NCI-H2196 treated with DMSO at 0.1 percent for 48 hours (cell line): ENCODE measurements at regions not wholly inside any gene's neighbourhood (a gene's known extent, or its start where the extent isn't known, plus 50 kb on each side); places are given as distances from the start of the nearest gene placed in this dataset.

Experiments
- DNase-seq: peaks from one replicate; lab custom pipeline; 2025; ENCODE audit not compliant: unreplicated experiment; lab: John Stamatoyannopoulos, UW

DNA sequence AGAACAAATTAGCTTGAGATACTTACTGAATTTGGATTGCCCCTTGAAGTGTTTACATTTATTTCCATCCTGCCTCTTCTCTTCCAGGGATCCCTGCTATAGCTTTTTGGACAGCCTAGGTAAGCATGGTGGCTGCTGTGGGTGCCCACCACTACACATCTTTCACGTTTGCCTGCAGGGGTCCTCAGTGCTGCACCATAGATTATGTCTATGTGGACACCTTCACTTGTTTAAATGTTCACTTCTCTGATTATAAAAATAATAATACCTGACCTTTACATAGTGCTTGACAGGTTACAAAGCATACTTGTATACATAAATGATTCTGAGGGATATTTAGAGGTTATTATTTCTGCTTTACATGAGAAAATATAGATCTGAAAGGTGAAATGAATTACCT is 67.9 kb upstream of the SLC4A4 start:
- DNase-seq: no peak

DNA sequence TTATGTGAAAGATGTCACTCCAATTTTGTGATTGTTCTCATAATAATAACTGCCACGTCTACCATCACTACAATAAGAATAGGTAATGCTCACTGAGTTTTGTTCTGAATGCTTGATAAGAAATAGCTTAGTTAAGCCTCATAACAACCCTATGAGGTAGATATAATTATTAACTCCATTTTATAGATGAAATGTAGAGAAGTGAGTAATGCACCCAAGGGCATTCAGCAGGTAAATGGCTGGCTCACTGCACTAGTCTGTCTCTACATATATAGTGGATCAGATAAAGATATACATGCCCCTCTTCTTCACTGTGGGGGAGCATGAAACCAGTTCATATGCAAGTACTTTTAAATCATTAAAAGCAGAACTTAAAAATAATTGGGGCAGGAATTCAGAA is 65.8 kb upstream of the SLC4A4 start:
- DNase-seq: no peak

DNA sequence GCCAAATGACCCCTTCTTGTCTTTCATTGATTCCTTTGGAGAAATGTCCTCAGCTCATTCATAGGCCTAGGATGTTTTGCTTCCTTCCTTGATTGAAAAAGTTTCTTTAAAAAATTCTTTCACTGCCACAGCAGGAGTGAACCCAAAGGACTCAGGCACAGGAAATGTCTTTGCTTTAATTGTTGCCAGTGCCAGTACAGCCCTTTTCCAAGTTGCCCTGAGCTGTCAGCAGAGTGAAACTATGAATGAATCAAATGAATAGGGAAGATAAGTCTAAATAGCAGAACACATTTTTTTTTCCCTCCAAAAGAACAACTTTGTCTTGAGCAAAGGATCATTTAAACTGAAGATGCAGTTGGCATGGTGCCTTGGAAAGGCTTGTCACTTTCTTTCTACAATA is 63.8 kb upstream of the SLC4A4 start:
- no peak for DNase-seq

DNA sequence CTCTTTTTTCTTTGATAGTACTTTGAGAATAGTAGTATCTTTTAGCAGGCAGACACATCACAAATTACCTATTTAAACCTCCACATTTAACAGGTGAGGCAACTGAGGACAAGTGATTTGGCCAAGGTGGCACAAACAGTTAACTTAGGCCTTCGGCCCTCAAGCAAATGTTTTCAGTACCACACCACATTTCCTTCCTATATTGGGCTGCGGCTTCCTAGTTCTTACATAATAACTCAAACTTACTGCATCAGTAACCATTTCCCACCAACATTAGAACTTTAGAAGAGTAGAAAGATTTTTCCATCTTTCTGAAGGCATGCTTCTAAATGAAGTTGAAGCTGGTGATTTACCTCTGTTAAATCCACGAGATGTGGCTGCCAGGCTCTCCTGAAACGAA is 63.2 kb upstream of the SLC4A4 start:
- DNase-seq: no peak

DNA sequence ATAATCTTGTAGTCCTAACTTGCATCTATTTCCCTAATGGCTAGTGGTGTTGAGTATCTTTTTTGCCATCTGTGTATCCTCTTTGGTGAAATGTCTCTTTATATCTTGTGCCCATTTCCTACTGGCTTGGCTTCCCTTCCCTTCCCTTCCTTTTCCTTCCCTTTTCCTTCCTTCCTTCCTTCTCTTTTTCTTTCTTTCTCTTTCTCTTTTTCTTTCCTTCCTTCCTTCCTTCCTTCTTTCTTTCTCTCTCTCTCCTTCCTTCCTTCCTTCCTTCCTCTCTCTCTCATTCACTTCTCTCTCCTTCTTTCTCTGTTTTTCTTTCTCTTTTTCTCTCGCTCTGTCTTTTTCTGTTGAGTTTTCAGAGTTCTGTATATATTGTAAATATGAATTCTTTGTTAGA is 61.5 kb upstream of the SLC4A4 start:
- DNase-seq: no peak

DNA sequence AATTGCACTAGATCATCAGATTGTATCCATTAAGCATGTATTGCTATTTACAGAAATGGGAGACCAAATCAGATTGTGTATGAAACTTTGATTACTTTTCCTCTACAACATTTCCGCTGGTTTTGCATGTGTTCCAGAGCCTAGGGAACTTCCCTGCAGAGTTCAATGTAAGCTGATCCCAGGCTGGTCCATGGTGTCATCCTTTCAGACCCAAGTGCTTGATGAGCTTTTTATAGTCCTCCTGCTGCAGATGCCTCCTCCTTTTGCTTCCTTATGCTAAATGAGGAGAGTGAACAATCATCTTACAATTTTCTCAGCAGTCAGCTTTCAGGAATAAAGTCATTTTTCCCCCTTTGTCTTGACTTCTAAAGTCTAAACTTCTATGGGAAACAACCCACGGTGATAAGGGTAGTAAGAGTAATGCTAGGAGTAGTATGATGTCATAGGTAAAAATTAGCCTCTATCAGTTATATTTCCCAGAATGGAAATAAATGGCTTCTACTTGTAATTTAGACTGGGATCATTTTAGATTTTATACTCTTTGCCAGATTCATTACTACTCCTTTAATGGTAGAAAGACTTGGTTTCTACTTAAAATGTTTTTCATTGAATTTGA is 55.1 kb upstream of the SLC4A4 start:
- no peak for DNase-seq

DNA sequence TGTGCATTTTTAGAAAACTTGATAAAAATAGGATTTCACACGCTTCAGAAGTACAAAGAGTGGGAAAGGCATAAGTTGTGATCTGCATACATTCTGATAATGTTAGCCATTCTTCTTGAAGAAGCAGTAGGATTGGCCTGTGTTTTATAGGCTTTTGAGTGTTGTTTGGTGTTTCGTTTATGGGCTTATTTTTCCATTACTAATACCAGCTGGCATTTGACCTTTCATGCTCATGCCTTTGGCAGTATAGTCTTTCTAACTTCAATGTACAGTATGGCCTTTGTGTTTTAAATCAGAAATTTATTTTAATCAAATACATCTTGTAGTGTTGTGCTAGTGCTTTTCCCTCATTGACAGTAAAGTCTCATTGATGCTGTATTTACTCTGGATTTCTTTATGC is 51.5 kb upstream of the SLC4A4 start:
- DNase-seq: no peak

DNA sequence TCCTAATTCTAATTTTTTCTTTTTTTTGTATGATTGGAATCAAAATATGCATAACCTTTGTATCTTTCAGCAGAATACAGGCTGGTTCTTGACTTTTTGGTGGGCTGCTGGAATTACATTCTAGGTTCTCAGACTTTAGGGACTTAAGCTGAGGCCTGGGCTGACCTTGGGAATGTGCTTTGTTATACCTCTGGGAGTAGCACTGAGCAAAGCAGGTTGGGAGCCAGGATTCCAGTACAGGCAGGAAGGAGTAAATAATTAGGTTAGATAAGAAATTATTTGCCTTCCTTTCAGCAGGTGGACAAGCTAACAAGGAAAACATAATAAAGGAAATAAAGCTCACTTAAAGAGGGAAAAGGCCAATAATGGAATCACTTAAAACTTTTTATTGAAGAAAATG is 49.9 kb upstream of the SLC4A4 start:
- DNase-seq: no peak
